Fibroblast of skin of scalp (primary cell): ENCODE measurements at regions not wholly inside any gene's neighbourhood (a gene's known extent, or its start where the extent isn't known, plus 50 kb on each side); places are given as distances from the start of the nearest gene placed in this dataset.

Source experiments
- DNase-seq: peaks from one replicate; pipeline ENCODE4 v3.0.0-alpha.2; 2013

GRCh38 chr4:25531272-25531671, 124.4 kb upstream of the SLC34A2 start:
- no peak for DNase-seq

- DNase-seq, result no peak
Observed at GRCh38 chr4:25532591-25532990, 123.1 kb upstream of the SLC34A2 start.

GRCh38 chr4:25533256-25533655, 122.4 kb upstream of the SLC34A2 start:
- DNase-seq, result no peak

DNA sequence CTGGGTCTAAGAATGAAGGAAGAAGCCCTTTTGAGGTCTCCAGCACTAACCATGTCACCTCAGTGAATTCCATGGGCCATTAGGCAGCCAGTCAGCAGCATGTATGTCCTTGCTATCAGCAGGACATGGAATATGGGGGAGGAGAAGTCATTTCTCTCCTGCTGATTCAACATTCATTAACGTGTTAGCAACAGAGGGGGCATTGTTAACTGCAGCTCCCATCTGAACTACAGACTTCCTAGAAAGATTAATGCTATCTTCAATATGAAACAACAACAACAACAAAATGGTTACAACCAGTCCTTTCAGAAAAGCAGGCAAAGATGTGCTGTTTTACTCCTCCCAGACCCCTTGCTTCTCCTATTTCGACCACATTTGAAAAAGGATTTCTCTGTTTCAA, 120.4 kb upstream of the SLC34A2 start:
- no peak for DNase-seq

DNA sequence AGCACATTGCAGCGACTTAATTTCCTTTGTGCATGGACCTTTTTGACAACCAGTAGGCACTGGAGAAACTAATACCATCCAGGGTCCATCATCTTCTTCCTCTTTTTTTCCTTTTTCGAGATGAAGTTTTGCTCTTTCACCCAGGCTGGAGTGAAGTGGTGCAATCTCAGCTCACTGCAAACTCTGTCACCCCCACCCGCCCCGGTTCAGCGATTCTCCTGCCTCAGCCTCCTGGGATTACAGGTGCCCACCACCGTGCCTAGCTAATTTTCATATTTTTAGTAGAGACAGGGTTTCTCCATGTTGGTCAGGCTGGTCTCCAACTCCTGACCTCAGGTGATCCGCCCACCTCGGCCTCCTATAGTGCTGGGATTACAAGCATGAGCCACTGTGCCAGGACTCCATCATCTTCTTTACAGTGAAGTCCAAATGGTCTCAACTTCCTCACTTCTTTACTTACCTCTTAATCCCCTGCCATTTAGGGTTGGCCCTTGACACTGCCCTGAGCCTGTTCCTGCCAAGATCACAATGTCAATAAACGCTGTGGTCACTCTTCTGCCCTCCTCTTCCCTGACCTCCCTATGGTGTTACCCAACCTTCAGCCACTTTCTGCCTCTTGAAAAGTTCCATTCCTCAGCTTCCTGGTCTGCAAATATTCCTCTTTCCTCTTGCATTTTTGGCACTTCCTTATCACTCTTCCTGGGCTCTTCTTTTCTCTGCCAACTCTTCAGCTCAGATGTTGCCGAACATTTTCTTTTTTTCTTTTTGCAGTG, 119.8 kb upstream of the SLC34A2 start:
- DNase-seq, result no peak

- no peak for DNase-seq
Observed at GRCh38 chr4:25536564-25537320, 118.9 kb upstream of the SLC34A2 start.

DNA sequence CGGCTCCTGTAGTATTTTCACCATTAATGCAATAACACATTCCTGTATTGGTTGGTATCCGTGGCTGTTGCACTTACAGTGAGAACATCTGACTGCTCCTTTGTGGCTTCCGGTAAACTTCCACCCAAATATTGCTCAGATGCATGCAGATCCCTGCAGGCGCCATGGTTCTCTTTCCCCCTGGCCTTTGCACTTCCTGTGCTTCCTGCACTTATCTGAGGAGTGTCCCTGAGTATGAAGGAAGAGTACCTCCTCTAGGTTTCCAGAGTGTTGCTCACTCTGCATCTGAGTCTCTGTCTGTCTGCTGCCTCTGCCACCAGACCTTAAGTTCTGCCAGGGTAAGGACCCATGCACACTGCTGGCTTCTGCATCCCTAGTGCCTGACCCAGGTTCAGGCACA, 117.2 kb upstream of the SLC34A2 start:
- no peak for DNase-seq

- no peak for DNase-seq
Observed at GRCh38 chr4:25539241-25539640, 116.4 kb upstream of the SLC34A2 start.

- DNase-seq, result no peak
Observed at GRCh38 chr4:25540734-25541133, 114.9 kb upstream of the SLC34A2 start.

- DNase-seq, result no peak
Observed at GRCh38 chr4:25547343-25547742, 108.3 kb upstream of the SLC34A2 start.

GRCh38 chr4:25549413-25549812, 106.2 kb upstream of the SLC34A2 start:
- DNase-seq, result no peak

GRCh38 chr4:25550376-25551030, 105.1 kb upstream of the SLC34A2 start:
- DNase-seq, result no peak

DNA sequence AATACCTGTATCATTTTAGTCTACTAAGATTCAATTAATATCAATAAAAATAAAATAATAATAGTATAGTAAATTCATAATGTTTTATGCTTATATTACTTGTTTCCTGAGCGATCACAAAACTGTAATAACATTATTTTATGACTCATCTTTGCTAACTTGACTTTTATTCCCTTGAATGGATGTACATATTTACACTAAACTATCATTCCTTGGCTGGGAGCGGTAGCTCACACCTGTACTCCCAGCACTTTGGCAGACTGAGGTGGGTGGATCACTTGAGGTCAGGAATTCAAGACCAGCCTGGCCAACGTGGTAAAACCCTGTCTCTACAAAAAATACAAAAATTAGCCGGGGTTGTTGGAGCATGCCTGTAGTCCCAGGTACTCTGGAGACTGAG, 104.0 kb upstream of the SLC34A2 start:
- no peak for DNase-seq

- no peak for DNase-seq
Observed at GRCh38 chr4:25552580-25553271, 102.9 kb upstream of the SLC34A2 start.

GRCh38 chr4:25559508-25559907, 96.1 kb upstream of the SLC34A2 start:
- no peak for DNase-seq

- DNase-seq, result no peak
Observed at GRCh38 chr4:25560605-25561004, 95.0 kb upstream of the SLC34A2 start.

DNA sequence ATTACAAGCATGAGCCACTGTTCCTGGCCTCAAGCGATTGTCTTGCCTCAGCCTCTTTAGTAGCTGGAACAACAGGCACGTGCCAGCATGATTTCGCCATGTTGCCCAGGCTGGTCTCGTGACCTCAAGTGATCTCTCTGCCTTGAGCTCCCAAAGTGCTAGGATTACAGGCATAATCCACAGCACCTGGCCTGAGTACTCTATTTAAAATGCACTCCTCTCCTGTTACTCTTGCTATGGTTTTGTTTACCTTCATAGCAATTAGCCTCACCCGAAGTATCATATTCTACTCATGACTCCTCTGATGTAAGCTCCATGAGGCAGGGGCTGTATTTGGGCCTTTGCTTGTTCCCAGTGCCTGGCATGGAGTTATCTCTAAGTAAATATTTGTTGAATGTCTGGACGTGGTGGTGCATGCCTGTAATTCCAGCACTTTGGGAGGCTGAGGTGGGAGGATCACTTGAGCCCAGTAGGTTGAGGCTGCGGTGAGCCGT, 92.5 kb upstream of the SLC34A2 start:
- DNase-seq, result no peak

- no peak for DNase-seq
Observed at GRCh38 chr4:25564836-25565235, 90.8 kb upstream of the SLC34A2 start.

- DNase-seq, result no peak
Observed at GRCh38 chr4:25567253-25567652, 88.4 kb upstream of the SLC34A2 start.

DNA sequence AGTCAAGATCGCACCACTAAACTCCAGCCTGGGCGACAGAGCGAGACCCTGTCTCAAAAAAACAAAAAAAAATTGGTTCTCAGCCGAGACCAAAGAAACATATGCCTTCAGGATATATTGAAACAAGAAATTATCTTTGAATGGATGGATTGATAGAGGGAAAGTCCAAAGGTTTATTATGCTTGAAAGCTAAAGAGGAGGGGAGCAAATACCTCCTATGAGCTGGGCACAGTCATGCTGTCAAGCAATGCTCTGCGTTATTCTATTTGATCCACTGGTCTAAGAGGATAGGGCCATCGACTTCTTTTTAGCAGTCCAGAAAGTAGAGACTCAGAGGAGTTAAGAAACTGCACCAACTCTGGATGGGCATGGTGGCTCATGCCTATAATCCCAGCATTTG, 85.9 kb upstream of the SLC34A2 start:
- DNase-seq, result no peak

DNA sequence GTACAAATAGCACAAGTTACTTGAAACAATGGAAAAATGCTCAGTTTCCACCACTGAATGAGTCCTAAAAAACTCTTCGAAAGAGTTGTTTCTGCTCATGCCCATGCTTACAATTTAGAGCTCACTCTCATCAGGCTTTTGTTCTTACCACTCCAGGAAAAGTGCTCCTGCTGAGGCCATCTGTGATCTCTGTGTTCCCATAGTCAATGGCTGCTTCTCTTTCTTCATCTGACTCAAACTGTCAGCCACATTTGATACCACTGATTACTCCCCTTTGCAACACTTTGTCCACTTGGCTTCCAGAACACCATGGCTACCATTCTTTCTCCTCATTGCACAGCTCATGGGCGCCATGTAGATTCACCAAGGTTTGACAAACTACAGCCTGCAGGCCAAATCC, 80.0 kb upstream of the SLC34A2 start:
- no peak for DNase-seq

GRCh38 chr4:25578432-25578831, 77.2 kb upstream of the SLC34A2 start:
- DNase-seq, result no peak
